OCI-LY3 (cell line): ENCODE measurements at regions not wholly inside any gene's neighbourhood (a gene's known extent, or its start where the extent isn't known, plus 50 kb on each side); places are given as distances from the start of the nearest gene placed in this dataset.

Source experiments
- EZH2phosphoT487 ChIP-seq: fragments of 200-600 bp; shearing (Covaris generic); IDR thresholded peaks from 2 replicates; pipeline ENCODE4 v1.6.1; 2018; ENCODE audit warnings: antibody characterized with exemption, mixed run types, low read depth
- TF ChIP-seq, protein P1 (sequence below): fragments of 200-600, 300-600 bp; sonication (generic); IDR thresholded peaks from 2 replicates; pipeline ENCODE4 v1.5.1; 2014; ENCODE audit warnings: antibody characterized with exemption, low read length, low read depth

DNA sequence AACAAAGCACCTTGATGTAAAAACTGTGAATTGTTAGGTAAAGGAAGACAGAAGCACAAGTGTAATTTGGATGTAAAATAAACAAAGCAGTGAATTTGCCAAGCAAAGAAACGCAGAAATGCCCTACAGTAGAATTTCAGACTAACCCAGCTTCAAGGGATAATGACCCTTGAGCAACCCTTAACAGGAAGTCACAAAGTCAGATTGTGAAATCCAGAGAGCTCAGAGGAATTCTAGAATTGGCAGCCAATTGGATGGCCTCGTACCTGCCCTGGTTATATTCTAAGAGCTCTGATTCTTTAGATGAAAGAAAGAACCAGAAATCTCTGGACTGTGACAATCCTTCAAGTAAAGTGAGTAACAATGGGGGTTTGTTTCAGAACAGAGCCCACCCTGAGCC is 152.7 kb upstream of the CHRM3 start:
- TF ChIP-seq, protein P1, sequence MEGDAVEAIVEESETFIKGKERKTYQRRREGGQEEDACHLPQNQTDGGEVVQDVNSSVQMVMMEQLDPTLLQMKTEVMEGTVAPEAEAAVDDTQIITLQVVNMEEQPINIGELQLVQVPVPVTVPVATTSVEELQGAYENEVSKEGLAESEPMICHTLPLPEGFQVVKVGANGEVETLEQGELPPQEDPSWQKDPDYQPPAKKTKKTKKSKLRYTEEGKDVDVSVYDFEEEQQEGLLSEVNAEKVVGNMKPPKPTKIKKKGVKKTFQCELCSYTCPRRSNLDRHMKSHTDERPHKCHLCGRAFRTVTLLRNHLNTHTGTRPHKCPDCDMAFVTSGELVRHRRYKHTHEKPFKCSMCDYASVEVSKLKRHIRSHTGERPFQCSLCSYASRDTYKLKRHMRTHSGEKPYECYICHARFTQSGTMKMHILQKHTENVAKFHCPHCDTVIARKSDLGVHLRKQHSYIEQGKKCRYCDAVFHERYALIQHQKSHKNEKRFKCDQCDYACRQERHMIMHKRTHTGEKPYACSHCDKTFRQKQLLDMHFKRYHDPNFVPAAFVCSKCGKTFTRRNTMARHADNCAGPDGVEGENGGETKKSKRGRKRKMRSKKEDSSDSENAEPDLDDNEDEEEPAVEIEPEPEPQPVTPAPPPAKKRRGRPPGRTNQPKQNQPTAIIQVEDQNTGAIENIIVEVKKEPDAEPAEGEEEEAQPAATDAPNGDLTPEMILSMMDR, result no peak
- TF ChIP-seq EZH2phosphoT487, result no peak
